ENCODE measurements at regions not wholly inside any gene's neighbourhood (a gene's known extent, or its start where the extent isn't known, plus 50 kb on each side); places are given as distances from the start of the nearest gene placed in this dataset.

DNA sequence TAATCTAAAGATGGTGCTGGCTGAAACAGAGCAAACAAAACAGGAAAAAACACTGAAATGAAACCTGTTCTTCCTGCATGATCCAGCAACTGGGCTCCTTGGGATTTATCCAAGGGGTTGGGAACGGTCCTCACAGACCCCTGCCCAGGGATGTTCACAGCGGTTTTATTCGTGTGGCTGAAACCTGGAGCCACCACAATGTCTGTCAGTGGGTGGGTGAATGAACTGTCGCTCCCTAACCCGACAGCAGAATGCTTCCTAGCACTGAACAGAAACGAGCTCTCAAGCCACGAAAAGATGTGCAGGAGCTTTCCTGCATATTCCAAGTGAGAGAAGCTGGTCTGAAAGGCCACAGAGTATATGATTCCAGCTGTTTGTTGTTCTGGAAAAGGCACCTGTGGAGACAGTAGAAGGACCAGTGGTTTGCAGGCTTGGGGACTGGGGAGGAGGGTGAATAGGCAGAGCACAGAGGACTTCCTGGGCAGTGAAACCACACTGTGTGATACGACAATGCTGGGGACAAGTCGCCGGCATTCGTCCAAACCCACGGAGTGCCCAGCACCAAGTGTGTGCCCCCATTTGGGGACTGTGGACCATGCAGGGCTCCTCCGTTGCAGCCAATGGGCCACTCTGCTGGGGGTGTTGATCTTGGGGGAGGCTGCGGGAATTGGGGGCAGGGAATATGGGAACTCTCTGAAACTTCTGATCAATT, 73.9 kb downstream of the TEX29 start:
- Histone ChIP-seq H3K27me3 (ENCODE audit: insufficient read depth, low read length) (no peaks in the 10 kb centered on the region), H3K9ac (ENCODE audit: low read depth, low read length) (no peak overlapping the region), H3K4me1 (ENCODE audit: insufficient read depth, low read length) (no peaks in the 10 kb centered on the region), H3K4me3 (ENCODE audit: low read length) (no peak overlapping the region), H3K9me3 (ENCODE audit: insufficient read depth, low read depth, low read length) (no peaks in the 10 kb centered on the region), H3K27ac (ENCODE audit: low read depth, low read length) (no peak overlapping the region), H3K36me3 (ENCODE audit: insufficient read depth, low read length) (no peaks in the 10 kb centered on the region)
- 94% methylated on average over 14 of the region's 14 CpGs for WGBS

DNA sequence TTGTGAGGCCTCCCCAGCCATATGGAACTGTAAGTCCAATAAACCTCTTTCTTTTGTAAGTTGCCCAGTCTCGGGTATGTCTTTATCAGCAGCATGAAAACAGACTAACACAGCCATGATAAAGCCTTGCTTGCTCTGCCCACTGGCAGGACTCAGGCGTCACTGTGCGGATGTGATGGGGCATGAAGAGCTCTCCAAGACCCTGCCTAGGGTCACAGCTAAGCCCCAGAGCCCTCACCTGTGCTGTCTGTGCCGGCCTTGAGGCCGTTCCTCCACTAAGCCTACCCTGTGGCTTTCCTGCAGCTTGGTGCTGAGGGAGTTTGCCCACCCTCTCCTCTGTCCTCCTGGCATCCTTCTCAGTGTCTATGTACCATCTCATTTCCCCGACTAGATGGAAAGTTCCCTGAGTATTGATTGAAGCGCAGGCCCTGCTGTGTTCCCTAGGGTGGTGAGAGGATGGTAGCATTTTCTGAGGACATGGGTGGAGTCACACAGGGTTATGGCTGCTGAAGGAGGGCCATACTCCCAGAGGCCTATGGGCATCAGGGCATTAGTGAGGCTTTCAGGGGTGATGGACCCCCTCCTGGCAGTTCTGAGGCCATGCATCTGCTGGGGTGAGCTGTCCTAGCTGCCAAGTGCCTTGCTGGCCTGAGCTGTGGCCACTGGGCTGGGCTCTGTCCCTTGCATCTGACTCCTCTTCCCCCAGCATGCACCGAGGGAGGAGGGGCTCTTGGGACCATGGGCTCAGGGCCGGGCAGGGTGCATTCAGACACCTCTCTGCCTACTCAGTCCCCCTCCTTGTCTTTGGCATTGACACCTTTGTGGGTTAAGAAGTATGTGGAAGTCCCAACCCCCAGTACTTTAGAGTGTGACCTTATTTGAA, 75.3 kb downstream of the TEX29 start:
- Histone ChIP-seq H3K4me3 (ENCODE audit: low read length) (no peak overlapping the region), H3K36me3 (ENCODE audit: insufficient read depth, low read length) (no peaks in the 10 kb centered on the region), H3K9me3 (ENCODE audit: insufficient read depth, low read depth, low read length) (no peaks in the 10 kb centered on the region), H3K4me1 (ENCODE audit: insufficient read depth, low read length) (no peaks in the 10 kb centered on the region), H3K9ac (ENCODE audit: low read depth, low read length) (no peak overlapping the region), H3K27ac (ENCODE audit: low read depth, low read length) (no peak overlapping the region), H3K27me3 (ENCODE audit: insufficient read depth, low read length) (no peaks in the 10 kb centered on the region)
- WGBS: 96% methylated on average over 9 of the region's 9 CpGs

DNA sequence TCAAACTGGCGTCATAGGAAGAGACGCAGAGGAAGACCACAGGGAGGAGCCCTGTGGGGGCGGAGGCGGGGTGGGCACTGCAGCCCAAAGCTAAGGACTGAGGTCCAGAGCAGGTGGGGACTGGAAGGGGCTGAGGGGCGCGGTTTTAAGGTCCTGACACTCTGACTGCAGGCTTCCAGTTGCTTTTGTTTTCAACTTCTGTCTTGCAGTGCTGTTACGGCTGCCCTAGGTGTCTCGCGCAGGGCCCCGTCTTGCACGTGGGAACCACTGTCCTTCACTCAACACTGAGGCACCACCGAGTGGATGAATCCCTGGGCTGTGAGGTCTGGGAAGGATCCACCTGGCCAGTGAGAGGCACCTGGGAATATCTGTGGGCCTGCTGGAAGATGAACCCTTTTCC, 76.0 kb downstream of the TEX29 start:
- Histone ChIP-seq H3K4me1 (ENCODE audit: insufficient read depth, low read length) (no peaks in the 10 kb centered on the region), H3K4me3 (ENCODE audit: low read length) (no peak overlapping the region), H3K27ac (ENCODE audit: low read depth, low read length) (no peak overlapping the region), H3K36me3 (ENCODE audit: insufficient read depth, low read length) (no peaks in the 10 kb centered on the region), H3K27me3 (ENCODE audit: insufficient read depth, low read length) (no peaks in the 10 kb centered on the region), H3K9me3 (ENCODE audit: insufficient read depth, low read depth, low read length) (no peaks in the 10 kb centered on the region), H3K9ac (ENCODE audit: low read depth, low read length) (no peak overlapping the region)
- 88% methylated on average over 12 of the region's 12 CpGs for WGBS

DNA sequence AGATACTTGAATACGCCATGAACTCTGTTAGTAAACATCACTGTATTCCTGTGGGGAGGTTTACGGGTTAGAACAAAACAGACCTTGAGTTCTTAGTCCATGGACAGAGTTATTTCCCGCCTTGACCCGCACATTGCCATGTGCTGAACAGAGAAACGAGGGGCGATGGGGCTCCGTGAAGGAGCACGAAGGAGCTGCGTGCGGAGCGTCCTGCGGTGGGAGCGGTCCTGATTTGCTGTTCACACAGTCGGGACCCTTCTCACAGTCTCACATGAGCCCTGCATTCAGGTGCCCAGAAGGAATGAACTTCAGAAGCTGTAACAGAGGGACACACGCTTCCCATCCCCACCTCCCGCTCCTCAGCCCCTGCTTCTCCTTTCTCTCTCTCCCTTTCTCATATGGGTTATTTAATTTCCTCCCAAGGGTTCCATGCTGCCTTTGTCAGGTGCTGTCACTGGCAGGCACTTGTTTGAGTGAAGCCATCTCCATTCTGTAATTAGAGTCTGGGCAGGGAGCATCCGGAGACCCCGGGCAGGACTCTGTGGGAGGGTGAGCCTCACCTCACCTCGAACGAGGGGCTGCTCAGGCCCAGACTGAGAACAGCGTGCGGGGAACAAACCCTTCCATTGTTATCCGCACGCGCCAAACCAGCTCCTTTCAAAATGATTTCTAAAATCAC, 76.9 kb downstream of the TEX29 start:
- Histone ChIP-seq H3K36me3 (ENCODE audit: insufficient read depth, low read length) (no peaks in the 10 kb centered on the region), H3K27me3 (ENCODE audit: insufficient read depth, low read length) (no peaks in the 10 kb centered on the region), H3K27ac (ENCODE audit: low read depth, low read length) (no peak overlapping the region), H3K4me3 (ENCODE audit: low read length) (no peak overlapping the region), H3K9ac (ENCODE audit: low read depth, low read length) (no peak overlapping the region), H3K9me3 (ENCODE audit: insufficient read depth, low read depth, low read length) (no peaks in the 10 kb centered on the region), H3K4me1 (ENCODE audit: insufficient read depth, low read length) (no peaks in the 10 kb centered on the region)
- WGBS: 95% methylated on average over 25 of the region's 25 CpGs

DNA sequence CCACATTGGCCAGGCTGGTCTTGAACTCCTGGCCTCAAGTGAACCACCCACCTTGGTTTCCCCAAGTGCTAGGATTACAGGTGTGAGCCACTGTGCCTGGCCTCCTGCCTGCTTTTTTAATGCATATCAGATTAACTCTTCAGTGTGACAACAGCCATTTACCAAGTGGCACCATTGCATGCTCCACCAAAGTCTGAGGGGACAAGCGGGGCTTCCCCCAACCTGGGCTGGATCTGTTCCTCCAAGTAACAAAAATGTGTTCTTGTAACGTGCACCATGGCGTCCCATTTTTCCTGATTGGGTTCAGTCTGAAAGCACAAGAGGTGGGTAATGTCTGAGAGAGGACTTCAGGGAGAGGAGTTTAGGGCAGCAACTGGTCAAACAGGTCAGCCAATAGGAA, 77.8 kb downstream of the TEX29 start:
- no peaks in the 10 kb centered on the region for H3K4me1 ChIP-seq (ENCODE audit: insufficient read depth, low read length)
- H3K9ac ChIP-seq (ENCODE audit: low read depth, low read length): no peak overlapping the region
- H3K27ac ChIP-seq (ENCODE audit: low read depth, low read length): no peak overlapping the region
- no peaks in the 10 kb centered on the region for H3K9me3 ChIP-seq (ENCODE audit: insufficient read depth, low read depth, low read length)
- H3K27me3 ChIP-seq (ENCODE audit: insufficient read depth, low read length): no peaks in the 10 kb centered on the region
- no peak overlapping the region for H3K4me3 ChIP-seq (ENCODE audit: low read length)
- 98% methylated on average over 3 of the region's 3 CpGs for WGBS
- no peaks in the 10 kb centered on the region for H3K36me3 ChIP-seq (ENCODE audit: insufficient read depth, low read length)

DNA sequence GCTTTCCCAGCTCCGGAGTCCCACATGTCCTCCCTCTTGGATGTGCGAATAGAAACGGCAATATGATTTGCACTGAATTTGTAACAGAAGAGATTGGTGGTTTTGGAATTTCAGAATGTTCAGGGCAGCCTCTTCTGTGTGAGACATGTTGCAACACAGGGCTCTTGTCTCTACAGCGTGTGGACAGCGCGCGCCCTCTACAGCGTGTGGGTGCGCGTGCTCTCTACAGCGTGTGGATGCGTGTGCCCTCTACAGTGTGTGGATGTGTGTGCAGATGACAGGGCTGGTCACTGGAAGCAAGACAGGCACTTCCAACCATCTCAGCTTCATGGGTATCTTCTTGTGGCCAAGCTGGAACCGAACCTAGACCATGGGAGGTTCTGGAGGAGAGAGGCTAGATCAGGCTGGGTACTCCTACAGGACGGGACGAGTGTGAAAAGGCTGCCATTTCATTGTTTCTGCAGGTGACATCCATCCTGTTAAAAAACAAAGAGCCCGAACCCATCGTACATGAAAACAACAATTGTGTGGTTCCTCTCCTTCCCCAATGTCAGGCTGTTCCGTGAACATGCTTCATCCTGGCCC, 78.4 kb downstream of the TEX29 start:
- 89% methylated on average over 18 of the region's 18 CpGs for WGBS
- no peak overlapping the region for H3K4me3 ChIP-seq (ENCODE audit: low read length)

DNA sequence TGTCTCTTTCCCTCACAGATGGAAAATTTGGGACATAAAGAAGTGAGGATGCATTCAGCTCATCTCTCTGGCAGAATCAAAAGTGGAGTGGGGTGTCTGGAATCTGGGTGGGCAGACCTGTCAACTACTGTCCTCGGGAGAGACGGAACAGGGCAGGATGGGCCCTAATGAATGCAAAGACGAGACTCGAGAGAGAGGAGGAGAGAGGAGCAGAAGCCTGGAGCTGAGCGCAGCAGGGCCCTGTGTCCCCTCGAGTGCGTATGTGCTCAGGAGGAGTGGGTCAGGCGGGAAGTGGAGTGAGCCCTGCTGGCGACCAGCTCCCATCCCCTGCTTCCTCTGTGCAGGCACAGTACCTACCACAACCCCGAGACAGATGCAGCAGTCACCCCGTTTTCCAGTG, 78.9 kb downstream of the TEX29 start:
- H3K36me3 ChIP-seq (ENCODE audit: insufficient read depth, low read length): no peaks in the 10 kb centered on the region
- no peaks in the 10 kb centered on the region for H3K4me1 ChIP-seq (ENCODE audit: insufficient read depth, low read length)
- H3K9ac ChIP-seq (ENCODE audit: low read depth, low read length): no peak overlapping the region
- no peak overlapping the region for H3K4me3 ChIP-seq (ENCODE audit: low read length)
- no peaks in the 10 kb centered on the region for H3K27me3 ChIP-seq (ENCODE audit: insufficient read depth, low read length)
- WGBS: 92% methylated on average over 11 of the region's 11 CpGs
- no peaks in the 10 kb centered on the region for H3K9me3 ChIP-seq (ENCODE audit: insufficient read depth, low read depth, low read length)
- H3K27ac ChIP-seq (ENCODE audit: low read depth, low read length): no peak overlapping the region

More for the DNA sequence above, 78.4 kb downstream of the TEX29 start:
- H3K27ac ChIP-seq (ENCODE audit: low read depth, low read length): no peak overlapping the region
- H3K9ac ChIP-seq (ENCODE audit: low read depth, low read length): no peak overlapping the region
- no peaks in the 10 kb centered on the region for H3K9me3 ChIP-seq (ENCODE audit: insufficient read depth, low read depth, low read length)
- no peaks in the 10 kb centered on the region for H3K4me1 ChIP-seq (ENCODE audit: insufficient read depth, low read length)
- no peaks in the 10 kb centered on the region for H3K27me3 ChIP-seq (ENCODE audit: insufficient read depth, low read length)
- no peaks in the 10 kb centered on the region for H3K36me3 ChIP-seq (ENCODE audit: insufficient read depth, low read length)

DNA sequence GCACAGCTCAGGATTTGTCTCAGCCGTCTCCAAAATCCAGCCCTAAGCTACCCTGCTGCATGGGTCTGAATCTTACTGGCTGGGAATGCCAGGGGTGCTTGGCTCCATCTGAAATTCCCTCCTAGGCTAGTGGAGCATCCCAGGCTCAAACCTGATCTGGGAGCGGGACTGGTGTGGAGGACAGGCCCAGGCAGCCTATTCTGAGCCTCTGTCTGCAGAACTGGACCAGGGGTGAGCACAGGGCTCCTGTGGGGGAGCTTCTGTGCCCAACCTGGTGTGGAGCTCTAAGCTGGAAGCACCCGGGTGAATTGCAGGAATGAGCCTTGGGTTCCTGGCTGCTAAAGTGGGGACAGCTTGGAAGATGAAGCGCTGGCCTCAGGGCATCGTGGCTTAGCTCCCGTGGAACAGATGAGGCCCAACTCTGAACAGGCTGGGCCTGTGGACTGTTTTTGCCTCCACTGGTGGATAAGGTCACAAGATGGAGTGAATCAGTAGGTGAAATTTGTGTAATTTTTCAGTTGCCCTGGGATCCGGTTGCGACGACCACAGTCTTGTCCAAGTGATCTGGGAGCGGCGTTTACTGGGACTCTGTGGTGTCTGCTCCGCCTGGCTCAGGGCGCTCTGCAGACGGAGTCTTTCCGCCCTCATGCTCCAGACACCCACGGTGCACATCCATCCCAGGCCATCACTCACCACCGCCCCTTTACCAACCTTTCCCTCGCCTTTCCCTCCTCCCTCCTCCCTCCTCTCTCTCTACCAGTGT, 79.5 kb downstream of the TEX29 start:
- no peaks in the 10 kb centered on the region for H3K27me3 ChIP-seq (ENCODE audit: insufficient read depth, low read length)
- 90% methylated on average over 18 of the region's 18 CpGs for WGBS
- H3K4me1 ChIP-seq (ENCODE audit: insufficient read depth, low read length): no peaks in the 10 kb centered on the region
- no peak overlapping the region for H3K9ac ChIP-seq (ENCODE audit: low read depth, low read length)
- H3K27ac ChIP-seq (ENCODE audit: low read depth, low read length): no peak overlapping the region
- no peaks in the 10 kb centered on the region for H3K36me3 ChIP-seq (ENCODE audit: insufficient read depth, low read length)
- no peak overlapping the region for H3K4me3 ChIP-seq (ENCODE audit: low read length)
- H3K9me3 ChIP-seq (ENCODE audit: insufficient read depth, low read depth, low read length): no peaks in the 10 kb centered on the region

DNA sequence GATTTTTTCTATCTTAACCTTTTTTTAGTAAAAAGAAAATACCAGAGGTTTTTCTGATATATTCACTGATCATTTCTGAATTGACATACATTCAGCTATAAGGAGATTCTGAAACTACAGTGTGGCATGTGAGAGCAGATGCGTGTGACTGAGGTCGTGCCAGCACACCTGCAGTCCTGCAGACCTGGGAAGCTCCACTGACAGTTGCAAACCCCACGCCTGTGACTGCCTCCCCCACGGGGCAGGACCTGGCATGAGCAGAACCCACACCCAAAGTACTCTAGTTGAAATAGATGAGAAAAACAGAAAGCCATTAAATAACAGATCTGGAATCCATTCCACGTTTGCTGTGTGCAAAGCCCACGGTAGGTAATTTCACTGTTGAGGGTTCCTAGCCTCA, 80.7 kb downstream of the TEX29 start:
- no peaks in the 10 kb centered on the region for H3K4me1 ChIP-seq (ENCODE audit: insufficient read depth, low read length)
- H3K9ac ChIP-seq (ENCODE audit: low read depth, low read length): no peak overlapping the region
- H3K27me3 ChIP-seq (ENCODE audit: insufficient read depth, low read length): no peaks in the 10 kb centered on the region
- H3K9me3 ChIP-seq (ENCODE audit: insufficient read depth, low read depth, low read length): no peaks in the 10 kb centered on the region
- 77% methylated on average over 6 of the region's 6 CpGs for WGBS
- no peaks in the 10 kb centered on the region for H3K36me3 ChIP-seq (ENCODE audit: insufficient read depth, low read length)
- no peak overlapping the region for H3K27ac ChIP-seq (ENCODE audit: low read depth, low read length)
- no peak overlapping the region for H3K4me3 ChIP-seq (ENCODE audit: low read length)

DNA sequence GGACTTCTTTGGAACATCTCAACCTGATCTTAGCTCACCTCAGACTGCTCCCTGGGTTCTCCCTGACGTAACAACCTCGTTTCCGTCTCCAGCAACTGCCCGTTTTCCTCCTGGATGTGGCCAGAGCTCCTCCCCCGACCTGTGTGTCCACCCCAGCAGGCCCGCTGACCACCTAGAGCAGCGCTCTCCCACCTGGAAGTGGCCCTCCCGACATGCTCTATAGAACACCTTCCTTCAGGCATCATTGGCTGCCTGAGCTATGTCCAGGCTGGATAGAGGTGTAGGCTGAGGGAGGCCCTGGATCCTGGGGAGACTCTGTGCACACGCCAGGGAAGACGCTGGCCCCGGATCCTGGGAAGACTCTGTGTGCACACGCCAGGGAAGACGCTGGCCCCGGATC, 81.3 kb downstream of the TEX29 start:
- Histone ChIP-seq H3K4me1 (ENCODE audit: insufficient read depth, low read length) (no peaks in the 10 kb centered on the region), H3K36me3 (ENCODE audit: insufficient read depth, low read length) (no peaks in the 10 kb centered on the region), H3K9me3 (ENCODE audit: insufficient read depth, low read depth, low read length) (no peaks in the 10 kb centered on the region), H3K4me3 (ENCODE audit: low read length) (no peak overlapping the region), H3K27ac (ENCODE audit: low read depth, low read length) (no peak overlapping the region), H3K27me3 (ENCODE audit: insufficient read depth, low read length) (no peaks in the 10 kb centered on the region), H3K9ac (ENCODE audit: low read depth, low read length) (no peak overlapping the region)
- 94% methylated on average over 14 of the region's 14 CpGs for WGBS
